AG09309 (cell line): ENCODE measurements at regions not wholly inside any gene's neighbourhood (a gene's known extent, or its start where the extent isn't known, plus 50 kb on each side); places are given as distances from the start of the nearest gene placed in this dataset.
"Not testable (repeated sequence)": the region's sequence is repeated elsewhere in the genome, so short reads cannot be mapped to it uniquely, and the experiment has no call there.

Source experiments
- DNase-seq: peaks from one replicate; pipeline ENCODE4 v3.0.0-alpha.2; 2010; ENCODE audit warnings: low read depth
- H3K4me3 ChIP-seq: 2 replicates; pipeline ENCODE4 v1.5.1; 2011; ENCODE audit warnings: mild to moderate bottlenecking, low read depth, low read length, moderate library complexity; ENCODE audit not compliant: control insufficient read depth
- TF ChIP-seq, protein P1 (sequence below): IDR thresholded peaks from 2 replicates; pipeline ENCODE4 v1.5.1; 2011; ENCODE audit warnings: mild to moderate bottlenecking, low read depth, low read length, inconsistent platforms; ENCODE audit not compliant: insufficient read depth, control insufficient read depth; ENCODE audit errors: missing control alignments

DNA sequence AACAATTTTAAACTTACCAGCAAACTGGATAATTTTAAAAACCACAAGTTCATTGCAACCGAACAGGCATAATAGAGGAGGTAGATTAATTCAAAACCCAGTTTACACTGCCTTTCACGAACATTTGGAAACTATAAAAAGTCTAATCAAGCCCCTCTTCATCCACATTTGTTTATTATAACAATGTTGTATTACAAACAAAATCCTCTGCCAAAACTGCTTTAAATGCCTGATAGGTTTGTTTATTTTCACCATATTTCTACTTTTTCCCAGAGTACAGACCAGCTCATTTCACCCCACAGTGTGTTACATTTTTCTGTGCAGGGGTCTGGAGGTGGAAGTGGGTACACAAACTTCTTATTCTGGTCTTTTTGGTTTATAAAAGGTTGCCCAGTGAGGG lies 184.2 kb downstream of the OSR1 start:
- DNase-seq = no peak
- TF ChIP-seq, protein P1, sequence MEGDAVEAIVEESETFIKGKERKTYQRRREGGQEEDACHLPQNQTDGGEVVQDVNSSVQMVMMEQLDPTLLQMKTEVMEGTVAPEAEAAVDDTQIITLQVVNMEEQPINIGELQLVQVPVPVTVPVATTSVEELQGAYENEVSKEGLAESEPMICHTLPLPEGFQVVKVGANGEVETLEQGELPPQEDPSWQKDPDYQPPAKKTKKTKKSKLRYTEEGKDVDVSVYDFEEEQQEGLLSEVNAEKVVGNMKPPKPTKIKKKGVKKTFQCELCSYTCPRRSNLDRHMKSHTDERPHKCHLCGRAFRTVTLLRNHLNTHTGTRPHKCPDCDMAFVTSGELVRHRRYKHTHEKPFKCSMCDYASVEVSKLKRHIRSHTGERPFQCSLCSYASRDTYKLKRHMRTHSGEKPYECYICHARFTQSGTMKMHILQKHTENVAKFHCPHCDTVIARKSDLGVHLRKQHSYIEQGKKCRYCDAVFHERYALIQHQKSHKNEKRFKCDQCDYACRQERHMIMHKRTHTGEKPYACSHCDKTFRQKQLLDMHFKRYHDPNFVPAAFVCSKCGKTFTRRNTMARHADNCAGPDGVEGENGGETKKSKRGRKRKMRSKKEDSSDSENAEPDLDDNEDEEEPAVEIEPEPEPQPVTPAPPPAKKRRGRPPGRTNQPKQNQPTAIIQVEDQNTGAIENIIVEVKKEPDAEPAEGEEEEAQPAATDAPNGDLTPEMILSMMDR = no peak
- no peak overlapping the region for H3K4me3 ChIP-seq

DNA sequence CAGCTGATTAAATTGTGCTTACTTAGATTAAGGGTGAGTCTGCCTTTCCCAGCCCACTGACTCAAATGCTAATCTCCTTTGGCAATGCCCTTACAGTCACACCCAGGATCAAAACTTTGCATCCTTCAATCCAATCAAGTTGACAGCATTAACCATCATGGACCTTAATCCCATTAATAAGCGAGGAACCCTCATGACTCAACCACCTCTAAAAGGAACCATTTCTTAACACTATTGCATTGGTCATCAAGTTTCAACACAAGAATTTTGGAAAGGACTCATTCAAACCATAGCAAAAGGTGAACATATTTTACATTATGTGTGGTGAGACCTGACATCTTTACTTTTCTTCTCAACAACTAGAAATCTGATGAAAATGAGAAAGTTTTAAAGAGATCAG lies 187.0 kb downstream of the OSR1 start:
- TF ChIP-seq, protein P1 = no peak
- no peak for DNase-seq
- no peak overlapping the region for H3K4me3 ChIP-seq

DNA sequence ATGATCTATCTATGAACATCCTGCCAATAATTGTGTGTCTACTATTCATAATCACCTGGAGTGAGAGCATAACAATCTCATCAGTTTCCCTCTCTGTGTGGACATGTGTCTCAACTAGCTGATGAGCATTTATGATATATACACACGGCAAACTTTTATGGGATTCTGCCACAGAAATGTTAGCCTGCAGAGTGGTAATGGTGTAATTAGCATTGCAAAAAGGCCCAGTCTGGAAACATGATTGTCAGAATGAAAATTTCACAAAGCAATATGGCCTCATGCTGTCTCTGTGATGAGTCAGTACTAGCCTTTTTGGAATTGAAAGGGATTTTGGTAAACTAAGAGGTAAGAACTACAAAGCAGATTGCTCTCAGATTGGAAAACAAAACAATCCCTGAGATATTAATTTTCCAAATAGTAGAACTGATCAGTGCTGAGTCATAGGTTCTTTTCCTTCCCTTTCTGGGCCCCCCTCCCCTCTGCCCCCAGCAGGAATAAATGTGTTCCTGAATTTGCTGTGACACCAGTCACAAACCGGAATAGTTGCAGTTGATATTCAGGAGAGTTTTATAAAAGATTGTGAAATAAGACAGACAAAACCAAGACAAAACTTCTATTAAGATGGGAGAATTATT lies 189.2 kb downstream of the OSR1 start:
- DNase-seq = no peak
- TF ChIP-seq, protein P1 = no peak
- no peak overlapping the region for H3K4me3 ChIP-seq

DNA sequence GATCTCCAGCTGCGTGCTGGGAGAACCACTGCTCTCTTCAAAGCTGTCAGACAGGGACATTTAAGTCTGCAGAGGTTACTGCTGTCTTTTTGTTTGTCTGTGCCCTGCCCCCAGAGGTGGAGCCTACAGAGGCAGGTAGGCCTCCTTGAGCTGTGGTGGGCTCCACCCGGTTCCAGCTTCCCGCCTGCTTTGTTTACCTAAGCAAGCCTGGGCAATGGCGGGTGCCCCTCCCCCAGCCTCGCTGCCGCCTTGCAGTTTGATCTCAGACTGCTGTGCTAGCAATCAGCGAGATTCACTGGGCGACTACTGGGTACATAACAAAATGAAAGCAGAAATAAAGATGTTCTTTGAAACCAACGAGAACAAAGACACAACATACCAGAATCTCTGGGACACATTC lies 194.3 kb downstream of the OSR1 start:
- not testable (repeated sequence) for H3K4me3 ChIP-seq, DNase-seq

DNA sequence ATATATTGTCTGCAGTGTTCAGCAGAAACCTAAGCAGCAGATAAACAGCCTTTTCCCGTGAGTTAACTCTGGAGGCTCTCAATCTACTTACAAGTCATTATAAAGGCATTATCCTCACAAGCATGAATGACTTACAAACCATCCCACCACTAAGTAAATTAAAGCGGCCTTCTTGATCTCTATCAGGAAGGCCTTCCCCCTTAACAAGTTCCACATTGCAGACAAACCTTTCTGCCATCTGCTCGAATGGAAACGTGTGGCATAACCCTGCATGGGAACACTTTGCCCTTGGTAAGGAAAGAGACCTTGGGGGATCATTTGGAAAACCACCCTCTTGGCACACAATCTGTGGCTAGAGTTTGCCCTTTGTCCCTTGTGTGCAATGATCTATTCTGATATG lies 199.5 kb downstream of the OSR1 start:
- no peak overlapping the region for H3K4me3 ChIP-seq
- TF ChIP-seq, protein P1 = no peak
- DNase-seq = no peak

DNA sequence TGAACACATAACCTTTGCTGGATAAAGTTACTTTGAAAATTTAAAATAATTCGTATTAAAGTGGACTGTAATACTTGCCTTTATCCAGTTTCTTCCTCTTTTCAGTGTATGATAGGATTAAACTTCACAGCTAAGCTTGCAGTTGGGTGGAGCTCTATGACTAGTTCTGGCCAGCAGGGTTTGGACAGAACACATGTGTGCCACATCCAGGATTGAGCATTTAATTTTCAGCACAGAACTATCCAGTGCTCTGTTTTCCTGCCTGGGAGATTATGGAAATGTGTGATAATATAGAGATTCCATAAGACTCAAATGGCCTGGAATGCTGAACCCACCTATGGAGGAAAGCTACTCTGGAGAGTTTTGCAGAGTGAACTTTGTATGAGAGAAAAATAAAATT lies 200.2 kb downstream of the OSR1 start:
- no peak overlapping the region for H3K4me3 ChIP-seq
- DNase-seq = no peak
- TF ChIP-seq, protein P1 = peak; percentile 27

DNA sequence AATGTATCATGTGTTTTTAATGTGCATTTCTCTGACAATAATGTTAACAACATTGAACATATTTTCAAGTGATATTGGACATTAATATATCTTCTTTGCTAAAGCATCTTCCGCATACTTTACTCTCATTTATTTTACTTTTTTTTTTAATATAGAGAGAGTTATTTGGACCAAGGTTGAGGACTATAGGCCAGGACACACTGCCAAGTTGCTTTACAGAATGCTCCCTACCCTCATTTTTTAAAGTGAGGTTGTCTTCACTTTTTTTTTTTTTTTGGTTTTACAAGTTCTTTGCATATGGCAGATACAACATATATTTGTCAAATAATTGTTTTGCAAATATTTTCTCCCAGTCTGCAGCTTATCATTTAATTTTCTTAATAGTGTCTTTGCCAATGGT lies 201.8 kb downstream of the OSR1 start:
- no peak for DNase-seq

More for the DNA sequence above, 201.8 kb downstream of the OSR1 start:
- TF ChIP-seq, protein P1 = no peak
- no peak overlapping the region for H3K4me3 ChIP-seq
